Left ventricle myocardium superior (tissue), 1 donor: ENCODE measurements at regions not wholly inside any gene's neighbourhood (a gene's known extent, or its start where the extent isn't known, plus 50 kb on each side); places are given as distances from the start of the nearest gene placed in this dataset.

Experiments used
- ATAC-seq: fragments of 200-7000 bp; cut with Tn5 transposase; one replicate; pipeline ENCODE4 v1.9.1; 2020; ENCODE audit warnings: mild to moderate bottlenecking, moderate library complexity
- DNase-seq: peaks from one replicate; pipeline ENCODE4 v3.0.0-alpha.2; 2020
- intact Hi-C: fragments of 100-400 bp; cut with micrococcal nuclease; formaldehyde crosslinking; loops from one replicate; pipeline ENCODE4 v1.11.0; 2022
- donor health status: DM: no; HTN: yes; CAD: no; lungs with severe emphysema.

DNA sequence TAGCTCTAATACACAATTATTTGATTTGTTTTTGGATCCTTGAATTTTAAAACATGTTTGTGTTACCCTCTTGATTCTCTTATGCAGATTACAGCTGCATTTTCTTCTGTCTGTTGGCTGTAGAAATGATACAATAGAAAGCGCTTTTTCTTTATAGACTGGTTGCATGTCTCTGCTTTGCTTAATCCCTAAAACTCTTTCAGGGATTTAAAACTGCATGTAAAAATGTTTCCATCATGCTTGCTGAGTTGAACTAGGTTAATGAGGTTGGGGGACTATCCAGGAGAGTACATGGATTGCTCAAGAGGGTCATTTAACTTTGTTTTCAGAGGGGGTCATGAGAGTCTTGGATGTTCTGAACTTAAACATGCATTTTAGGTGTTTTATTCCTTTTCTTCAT, 166.4 kb upstream of the IFNG-AS1 start:
- ATAC-seq: no peak
- intact Hi-C loops: no loop called here
- DNase-seq: no peak

DNA sequence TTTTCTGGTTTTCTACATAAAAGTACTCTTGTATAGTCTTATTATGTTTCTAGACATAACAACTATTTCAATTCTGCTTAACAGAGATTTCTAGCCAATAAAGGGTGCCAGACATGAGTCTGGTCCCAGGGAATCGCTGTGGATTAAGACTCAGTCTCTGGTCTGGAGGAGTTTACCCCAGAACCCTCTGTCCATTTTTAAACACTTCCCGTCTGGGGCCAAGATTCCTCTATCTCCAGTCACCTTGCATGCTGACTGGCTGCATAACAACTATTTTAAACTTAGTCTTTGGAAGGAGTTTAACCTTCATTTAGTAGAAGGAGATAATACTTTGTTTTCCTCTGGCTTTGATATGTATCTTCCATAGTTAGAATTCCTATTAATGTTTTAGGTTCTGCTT, 163.1 kb upstream of the IFNG-AS1 start:
- intact Hi-C loops: no loop called here
- DNase-seq (no peak), ATAC-seq (peak; percentile 20)

DNA sequence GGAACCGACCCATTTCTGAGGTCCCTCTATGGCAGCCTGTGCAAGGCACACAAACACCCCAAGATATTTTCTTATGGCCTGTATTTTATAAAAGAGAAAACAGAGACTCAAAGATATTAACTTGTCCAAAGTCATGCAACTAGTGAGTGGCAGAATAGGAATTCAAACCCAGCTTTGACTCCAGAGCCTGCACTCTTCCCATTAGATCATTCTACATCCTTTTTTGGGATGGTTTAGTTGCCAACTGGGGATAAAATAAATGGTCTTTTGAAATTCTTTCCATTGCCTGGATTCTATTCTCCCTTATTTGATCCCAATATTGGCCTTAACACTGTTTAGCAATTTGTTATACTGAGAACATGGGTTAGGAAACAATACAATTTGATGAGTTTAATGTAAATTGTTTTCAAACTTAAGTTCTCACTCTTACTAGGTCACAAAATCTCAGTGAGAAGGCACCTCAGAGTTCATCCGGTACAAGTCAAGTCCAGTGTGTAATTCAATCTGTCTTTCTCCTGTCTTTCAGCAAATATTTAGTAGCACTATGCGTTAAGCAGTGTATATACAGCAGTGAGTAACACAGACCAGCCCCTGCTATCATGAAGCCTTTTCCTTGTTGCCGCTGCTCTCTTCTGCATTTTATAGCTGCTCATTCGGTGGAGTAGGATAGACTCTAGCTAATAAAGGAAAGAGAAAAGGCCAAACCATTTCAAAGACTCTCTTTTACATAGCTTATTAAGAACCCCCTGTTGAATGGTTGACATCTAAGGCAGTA, 162.1 kb upstream of the IFNG-AS1 start:
- peak; percentile 74 for ATAC-seq
- DNase-seq: no peak
- intact Hi-C loops: no loop called here

DNA sequence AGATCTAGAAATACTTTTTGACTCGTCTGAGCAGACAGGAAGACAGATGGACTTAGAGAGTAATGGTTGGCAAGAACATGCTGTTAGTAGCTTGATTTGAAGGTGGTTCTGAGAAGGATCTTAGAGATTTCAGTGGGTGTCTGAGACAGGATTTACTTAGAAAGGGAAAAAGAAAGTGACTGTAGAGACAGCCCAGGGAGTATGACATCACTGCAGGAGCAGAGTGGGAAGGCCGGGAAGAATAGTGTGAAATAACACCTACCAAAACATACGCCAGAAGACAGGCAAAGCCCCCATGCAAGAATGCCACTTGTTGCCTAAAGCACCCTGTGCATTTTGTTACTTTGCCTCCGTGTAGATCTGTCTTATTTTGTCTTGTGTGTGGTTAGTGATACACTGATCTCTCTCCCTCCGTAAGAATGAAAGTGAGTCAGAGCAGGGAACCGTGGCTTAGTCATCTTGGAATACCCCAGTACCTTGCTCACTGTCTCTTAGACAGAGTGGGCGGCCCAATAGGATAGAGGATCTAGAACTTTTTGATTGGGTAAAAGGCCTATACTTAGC, 161.3 kb upstream of the IFNG-AS1 start:
- ATAC-seq (peak; percentile 93), DNase-seq (no peak)
- intact Hi-C loops: no loop called here

DNA sequence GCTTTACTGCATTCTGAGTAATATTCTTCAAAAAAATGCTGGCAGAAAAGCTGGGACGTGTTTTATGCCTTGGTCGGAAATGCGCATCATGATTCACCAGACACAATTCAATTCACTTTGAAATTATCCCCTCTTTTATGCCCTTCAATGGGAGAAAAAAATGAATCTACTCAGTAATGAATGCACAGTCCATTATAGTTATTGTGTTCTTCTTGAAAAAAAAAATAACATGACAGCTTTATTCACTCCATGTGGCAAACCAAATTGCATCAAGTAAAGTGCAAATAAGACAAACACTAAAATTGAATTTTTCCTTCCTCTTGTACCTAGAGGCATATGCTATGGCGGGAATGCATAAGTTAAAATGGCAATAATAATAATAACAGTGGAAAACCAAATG, 159.4 kb upstream of the IFNG-AS1 start:
- intact Hi-C loops: no loop called here

DNA sequence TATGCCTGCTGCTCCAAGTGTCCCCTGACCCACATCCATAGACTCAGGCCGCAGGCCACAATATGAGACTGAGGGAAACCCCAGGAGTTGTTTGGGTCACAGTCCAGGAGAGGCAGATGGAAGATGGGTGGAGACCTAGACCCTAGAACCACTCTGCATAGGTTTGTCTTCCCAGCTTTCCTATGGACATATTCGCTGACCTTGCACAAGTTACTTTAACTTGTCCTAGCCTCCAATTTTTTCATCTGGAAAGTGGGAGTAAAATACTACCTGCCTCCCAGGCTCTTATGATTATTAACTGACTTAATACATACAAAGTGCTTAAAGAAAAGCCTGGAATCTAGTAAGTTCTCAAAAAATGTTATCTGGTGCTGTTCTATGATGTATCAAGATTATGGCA, 157.1 kb upstream of the IFNG-AS1 start:
- intact Hi-C loops: no loop called here
- ATAC-seq (no peak), DNase-seq (no peak)

More for the DNA sequence above, 159.4 kb upstream of the IFNG-AS1 start:
- ATAC-seq (no peak), DNase-seq (no peak)

DNA sequence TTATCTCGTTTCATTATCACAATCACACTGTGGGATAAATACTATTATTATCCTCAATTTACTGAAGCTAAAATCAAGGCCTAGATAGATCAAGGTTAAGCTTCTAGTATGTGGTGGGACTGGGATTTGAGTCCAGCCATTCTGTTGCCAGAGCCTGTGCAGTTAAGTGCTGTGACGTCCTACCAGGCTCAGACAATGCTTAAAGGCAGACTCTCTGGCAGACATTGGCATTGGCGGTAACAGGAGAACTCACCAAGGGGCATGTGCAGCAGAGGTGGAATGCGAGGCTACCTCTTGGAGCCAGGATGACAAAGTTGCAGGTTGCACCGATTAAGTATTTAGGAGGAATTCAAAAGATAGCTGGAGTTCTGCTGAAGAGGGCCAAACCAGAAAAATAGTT, 155.6 kb upstream of the IFNG-AS1 start:
- ATAC-seq (no peak), DNase-seq (no peak)
- intact Hi-C loops: no loop called here

DNA sequence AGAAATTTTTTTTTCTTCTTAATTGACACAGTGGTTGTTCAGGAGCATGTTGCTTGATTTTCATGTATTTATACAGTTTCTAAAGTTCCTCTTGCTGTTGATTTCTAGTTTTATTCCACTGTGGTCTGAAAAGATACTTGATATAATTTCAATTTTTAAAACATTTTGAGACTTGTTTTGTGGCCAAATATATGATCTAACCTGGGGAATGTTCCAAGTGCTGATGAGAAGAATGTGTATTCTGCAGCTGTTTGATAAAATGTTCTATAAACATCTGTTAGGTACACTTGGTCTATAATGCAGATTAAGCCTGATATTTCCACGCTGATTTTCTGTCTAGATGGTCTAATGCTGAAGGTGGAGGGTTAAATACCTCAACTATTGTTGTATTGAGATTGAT, 151.4 kb upstream of the IFNG-AS1 start:
- ATAC-seq (no peak), DNase-seq (no peak)
- intact Hi-C loops: no loop called here

DNA sequence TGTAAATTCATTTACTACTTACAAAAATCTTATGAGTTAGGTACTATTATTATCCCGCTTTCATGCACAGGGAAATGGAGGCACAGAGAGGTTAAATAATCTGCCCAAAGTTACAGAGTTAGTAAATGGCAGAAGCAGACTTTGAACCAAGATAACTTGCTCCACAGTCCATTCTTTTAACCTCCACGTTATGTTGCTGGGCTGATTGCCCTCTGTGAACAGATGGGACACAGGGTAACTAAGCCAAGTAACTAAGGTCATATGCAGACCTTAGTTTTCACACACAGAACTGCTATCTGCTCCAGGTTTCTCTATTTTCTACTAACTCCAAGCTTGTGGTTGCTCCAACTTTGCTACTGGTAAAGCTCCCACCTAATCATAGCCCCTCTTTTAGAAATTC, 147.1 kb upstream of the IFNG-AS1 start:
- DNase-seq (no peak), ATAC-seq (peak; percentile 25)
- intact Hi-C loops: no loop called here

DNA sequence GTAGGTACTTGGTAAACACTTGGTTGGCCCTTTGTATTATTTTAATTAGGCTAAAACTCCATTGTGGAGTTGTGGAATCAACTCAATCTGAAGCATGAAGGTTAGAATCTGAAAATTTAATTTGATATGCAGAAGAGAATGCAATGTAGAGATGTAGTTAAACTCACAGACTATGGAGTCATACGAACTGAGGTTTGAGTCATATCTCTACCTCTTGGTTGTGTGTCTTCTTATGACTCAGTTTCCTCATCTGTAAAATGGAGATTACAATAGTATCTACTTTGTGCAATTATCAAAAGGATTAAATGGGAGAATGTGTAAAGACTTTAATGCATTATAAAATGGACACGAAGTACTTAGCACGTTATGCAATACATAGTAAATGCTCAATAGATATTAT, 146.0 kb upstream of the IFNG-AS1 start:
- DNase-seq (no peak), ATAC-seq (no peak)
- intact Hi-C loops: no loop called here

DNA sequence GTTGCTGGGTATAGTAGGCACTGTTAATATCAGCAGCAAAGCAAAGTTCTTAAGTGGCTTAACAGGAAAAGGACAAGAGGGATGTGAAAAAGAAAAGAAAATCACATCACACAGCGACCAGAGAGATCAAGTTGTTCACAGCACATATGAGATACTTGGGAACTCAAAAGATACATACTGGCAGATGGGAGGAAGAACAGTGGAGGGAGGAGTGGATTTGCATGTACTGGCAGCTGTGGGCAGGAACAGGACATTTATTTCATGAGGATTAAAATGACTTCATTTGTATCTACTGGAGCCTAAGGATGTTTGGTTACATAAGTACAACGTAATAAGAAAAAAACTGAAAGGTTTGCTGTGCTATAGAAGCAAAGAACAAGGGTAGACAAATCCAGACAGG, 136.5 kb upstream of the IFNG-AS1 start:
- no peak for DNase-seq
- intact Hi-C loops: no loop called here
- no peak for ATAC-seq

DNA sequence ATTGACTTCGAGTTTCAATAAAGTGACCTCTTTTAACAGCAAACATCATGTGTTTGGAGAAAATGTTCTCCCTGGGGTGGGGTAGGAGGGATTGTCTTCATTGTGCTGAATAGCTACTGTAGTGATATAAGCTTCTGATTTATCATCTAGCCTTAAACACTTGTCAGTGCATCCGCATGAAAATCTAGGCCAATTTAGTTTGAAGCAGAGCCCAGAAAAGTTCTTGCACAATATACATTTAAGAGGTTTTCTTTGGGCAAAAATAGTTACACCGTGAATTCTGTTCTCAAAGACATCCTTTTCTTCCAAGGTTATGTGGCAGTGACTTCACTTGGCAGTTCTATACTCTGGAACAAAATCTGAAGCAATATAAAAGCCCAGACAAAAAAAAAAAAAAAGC, 136.0 kb upstream of the IFNG-AS1 start:
- intact Hi-C loops: no loop called here
- ATAC-seq (no peak), DNase-seq (no peak)

DNA sequence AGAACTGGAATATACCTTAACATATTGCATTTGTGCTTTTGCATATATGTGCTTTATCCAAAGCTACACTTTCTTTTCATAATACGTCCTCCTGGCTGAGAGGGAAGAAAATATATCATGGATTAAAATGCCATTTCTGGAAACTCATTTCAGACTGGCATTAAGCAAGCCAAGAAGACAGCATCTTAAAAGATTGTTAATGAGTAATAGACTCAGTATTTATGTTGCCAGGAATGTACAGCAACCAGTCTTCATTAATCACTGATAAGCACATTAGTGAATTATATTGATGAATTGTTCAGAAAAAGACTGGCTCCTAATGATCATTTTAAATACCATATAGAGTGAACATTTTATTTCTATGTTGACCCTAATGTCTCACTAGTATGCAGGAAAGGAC, 134.9 kb upstream of the IFNG-AS1 start:
- intact Hi-C loops: no loop called here
- DNase-seq (no peak), ATAC-seq (no peak)

DNA sequence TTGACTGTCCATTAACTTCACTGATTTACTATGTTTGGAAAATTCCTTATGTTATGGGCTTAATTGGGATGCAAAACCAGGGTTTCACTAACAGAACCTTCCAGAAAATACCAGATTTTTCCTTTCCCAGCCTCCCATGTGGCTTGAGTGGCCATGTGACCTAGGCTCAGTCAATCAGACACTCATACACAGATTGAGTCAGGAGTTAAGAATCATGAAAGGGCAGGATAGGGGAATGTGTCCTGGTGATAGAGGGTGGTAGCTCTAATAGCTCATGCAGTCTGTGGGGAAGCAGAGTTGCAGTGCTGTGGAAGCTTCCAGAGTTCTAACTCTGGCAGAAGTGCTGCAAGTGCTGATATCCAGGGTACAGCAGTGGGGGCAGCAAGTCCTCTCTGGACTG, 134.1 kb upstream of the IFNG-AS1 start:
- intact Hi-C loops: no loop called here
- no peak for ATAC-seq
- no peak for DNase-seq

DNA sequence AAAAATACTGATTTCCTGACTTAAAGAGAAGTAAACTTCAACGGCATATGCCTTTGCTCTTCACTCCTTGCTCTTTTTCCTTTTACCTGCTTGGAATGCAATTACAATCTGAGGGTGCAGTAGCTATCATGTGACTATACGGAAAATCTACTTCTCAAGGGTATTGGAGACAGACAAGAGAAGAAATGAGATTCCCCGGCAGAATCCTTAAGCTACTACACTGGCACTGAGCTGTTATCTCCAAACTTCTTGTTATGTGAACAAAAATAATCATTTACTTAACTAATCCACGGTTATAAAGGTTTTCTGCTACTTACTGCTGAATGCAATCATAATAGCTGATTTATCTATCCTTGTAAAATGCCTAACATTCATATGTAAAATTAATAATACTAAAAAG, 118.0 kb upstream of the IFNG-AS1 start:
- intact Hi-C loops: no loop called here
- DNase-seq (no peak), ATAC-seq (no peak)

DNA sequence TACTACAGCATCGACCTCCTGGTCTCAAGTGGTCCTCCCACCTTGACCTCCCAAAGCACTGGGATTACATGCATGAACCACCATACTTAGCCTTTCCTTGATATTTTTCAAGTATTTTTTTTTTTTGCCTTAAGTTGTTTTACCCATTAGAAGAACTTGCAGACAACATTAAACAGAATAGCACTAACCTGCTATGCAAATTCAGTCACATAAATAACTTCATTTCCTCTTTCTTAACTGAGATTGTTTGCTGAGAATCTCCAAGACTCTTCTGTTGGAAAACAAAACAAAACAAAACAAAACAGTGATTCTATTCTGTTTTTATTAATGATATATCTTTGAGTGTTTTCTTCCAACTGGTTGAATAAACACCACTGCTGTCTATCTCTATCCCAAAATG, 115.9 kb upstream of the IFNG-AS1 start:
- ATAC-seq (no peak), DNase-seq (no peak)
- intact Hi-C loops: no loop called here

DNA sequence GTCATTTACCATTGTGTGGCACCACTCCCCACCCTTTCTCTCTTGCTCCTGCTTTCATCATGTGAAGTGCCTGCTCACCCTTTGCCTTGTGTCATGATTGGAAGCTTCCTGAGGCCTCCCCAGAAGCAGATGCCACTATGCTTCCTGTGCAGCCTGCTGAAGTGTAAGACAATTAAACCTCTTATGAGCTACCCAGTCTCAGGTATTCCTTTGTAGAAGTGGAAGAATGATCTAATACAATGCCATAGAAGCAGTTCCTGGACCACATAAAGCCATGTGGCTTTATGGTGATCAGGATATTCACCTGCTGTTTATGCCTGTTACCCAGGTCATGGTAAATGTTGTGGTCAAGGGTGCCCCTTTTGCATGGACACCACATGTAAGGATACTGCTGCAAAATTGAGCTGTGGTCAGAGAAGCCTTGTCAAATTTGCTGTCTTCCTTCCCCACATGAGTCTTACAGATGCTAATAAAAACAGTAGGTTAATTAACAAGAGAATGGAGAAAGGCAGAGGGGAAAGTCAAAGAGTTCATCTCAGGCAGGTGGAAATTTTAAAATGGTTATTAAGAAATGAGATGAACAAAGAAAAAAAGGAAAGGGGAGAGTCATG, 112.8 kb upstream of the IFNG-AS1 start:
- DNase-seq (no peak), ATAC-seq (no peak)
- intact Hi-C loops: no loop called here

DNA sequence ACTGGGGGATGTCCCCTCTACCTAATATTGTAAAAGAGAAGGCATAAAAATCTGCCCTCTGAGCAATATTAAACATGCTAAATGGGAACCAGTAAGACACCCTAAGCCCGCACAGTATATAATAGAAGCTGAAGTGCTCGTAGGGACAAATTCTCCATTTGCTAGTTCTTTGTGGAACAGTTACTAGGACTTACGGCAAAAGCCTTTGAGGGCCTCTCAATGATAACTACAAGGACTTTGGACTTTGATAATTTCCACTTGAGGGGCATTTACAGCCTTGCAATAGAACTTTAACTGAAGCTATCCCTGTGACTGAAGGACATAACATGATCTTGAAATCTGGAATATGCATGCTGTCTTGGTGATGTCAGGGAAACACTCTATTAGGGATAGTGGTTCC, 111.5 kb upstream of the IFNG-AS1 start:
- intact Hi-C loops: no loop called here
- no peak for DNase-seq
- no peak for ATAC-seq

DNA sequence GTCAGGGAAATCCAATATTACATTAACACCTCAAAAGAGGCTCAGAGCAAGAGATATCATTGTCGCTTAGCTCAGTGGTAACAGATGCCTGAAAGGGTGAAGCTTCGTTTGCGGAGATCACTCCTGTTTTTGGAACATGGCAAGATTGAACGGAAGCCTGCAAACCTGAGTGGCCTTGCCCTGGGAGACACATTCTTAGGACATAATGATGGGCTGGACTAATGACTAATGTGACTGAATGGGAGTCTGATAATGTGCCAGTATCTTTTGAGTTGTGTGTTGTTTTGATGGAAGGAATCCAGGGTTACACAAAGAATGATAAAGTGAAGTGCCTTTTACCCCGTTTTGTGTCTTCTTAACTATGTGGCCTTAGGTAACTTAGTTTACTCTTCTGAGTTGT, 109.3 kb upstream of the IFNG-AS1 start:
- no peak for ATAC-seq
- no peak for DNase-seq
- intact Hi-C loops: no loop called here

DNA sequence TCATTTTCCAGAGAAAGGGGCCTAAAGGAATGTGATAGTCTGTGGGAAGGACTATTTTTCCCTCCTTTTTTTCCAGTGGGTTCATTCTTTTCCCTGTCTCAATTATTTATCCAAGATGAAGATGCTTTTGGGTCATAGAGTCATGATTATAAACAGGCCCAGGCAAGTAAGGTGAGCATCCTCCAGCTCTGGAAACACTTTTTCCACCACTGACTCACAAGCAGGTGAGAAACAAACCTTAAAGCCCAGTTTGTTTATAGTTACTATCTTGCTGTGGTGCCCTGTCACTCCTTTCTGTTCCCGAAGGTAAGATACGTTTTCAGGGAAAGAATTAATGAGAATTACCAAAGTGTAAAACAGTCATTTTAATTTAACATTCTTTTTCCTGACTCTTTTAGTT, 107.7 kb upstream of the IFNG-AS1 start:
- ATAC-seq (no peak), DNase-seq (no peak)
- intact Hi-C loops: no loop called here

DNA sequence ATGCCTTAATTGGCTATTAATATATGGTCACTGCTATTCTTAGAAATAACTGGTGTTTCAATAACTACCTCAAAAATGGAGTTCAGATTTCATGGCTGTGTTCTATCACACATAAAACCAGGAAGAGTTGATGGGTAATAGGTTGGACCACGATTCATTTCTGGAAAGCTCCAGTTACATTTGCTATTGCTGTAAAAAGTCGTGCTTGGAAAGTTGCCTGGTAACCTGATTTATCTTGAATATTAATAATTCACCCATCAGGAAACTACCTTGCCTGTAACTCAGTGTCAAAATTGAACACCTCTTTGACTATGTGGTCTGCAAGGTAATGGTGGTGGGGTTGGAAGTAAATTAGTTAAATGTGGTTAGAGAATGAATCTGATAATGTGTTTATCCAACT, 104.7 kb upstream of the IFNG-AS1 start:
- intact Hi-C loops: no loop called here
- ATAC-seq: no peak
- DNase-seq: no peak
